Common myeloid progenitor, CD34-positive (primary cell): ENCODE measurements at regions not wholly inside any gene's neighbourhood (a gene's known extent, or its start where the extent isn't known, plus 50 kb on each side); places are given as distances from the start of the nearest gene placed in this dataset.

Experiments
- CTCF ChIA-PET: fragments of 350-600 bp; sonication (Branson Sonifier 250); formaldehyde crosslinking; loops from one replicate; lab custom pipeline; 2021; ENCODE audit warnings: antibody characterized with exemption; lab: Charles Lee
- POLR2A ChIA-PET: fragments of 350-600 bp; sonication (Branson Sonifier 250); formaldehyde crosslinking; loops from one replicate; lab custom pipeline; 2021; ENCODE audit warnings: antibody characterized with exemption; lab: Charles Lee
- DNase-seq, 3 donors: peaks; one replicate each; pipeline versions ENCODE4 v3.0.0 to v3.0.0-alpha.2; 2013
- H3K27ac ChIP-seq, 2 experiments: 1 replicate in 1 of 2; 2 replicates in 1 of 2; pipeline ENCODE4 v1.7.0; 2013; ENCODE audit warnings: inconsistent platforms in 2 of 2, low read length in 2 of 2, mild to moderate bottlenecking in 2 of 2, low read depth in 1 of 2, moderate library complexity in 1 of 2; ENCODE audit not compliant: severe bottlenecking in 2 of 2, insufficient read depth in 1 of 2, poor library complexity in 1 of 2
- H3K27me3 ChIP-seq, 5 experiments: replicated peaks in 2 of 5; 1 replicate in 3 of 5; 2 replicates in 2 of 5; pipeline versions ENCODE4 v1.6.1 to v1.7.0; 2013; ENCODE audit warnings: low read length in 4 of 5, mild to moderate bottlenecking in 2 of 5, moderate library complexity in 2 of 5, inconsistent platforms in 1 of 5; ENCODE audit not compliant: insufficient read depth in 5 of 5, control insufficient read depth in 4 of 5
- H3K36me3 ChIP-seq, 4 experiments: 1 replicate in 2 of 4; 2 replicates in 2 of 4; pipeline versions ENCODE4 v1.6.1 to v1.7.0; 2013; ENCODE audit warnings: low read length in 3 of 4, control low read depth in 1 of 4, mild to moderate bottlenecking in 1 of 4; ENCODE audit not compliant: control insufficient read depth in 4 of 4, insufficient read depth in 4 of 4
- H3K4me1 ChIP-seq, 4 experiments: 1 replicate in 3 of 4; 2 replicates in 1 of 4; pipeline versions ENCODE4 v1.6.1 to v1.7.1; 2013; ENCODE audit warnings: low read length in 3 of 4, mild to moderate bottlenecking in 3 of 4, control low read depth in 1 of 4, inconsistent platforms in 1 of 4, moderate library complexity in 1 of 4; ENCODE audit not compliant: control insufficient read depth in 4 of 4, insufficient read depth in 4 of 4; ENCODE audit errors: control extremely low read depth in 1 of 4
- H3K4me3 ChIP-seq, 7 experiments: 1 replicate in 4 of 7; 2 replicates in 3 of 7; pipeline versions ENCODE4 v1.5.1 to v1.7.0; 2013; ENCODE audit warnings: mild to moderate bottlenecking in 7 of 7, low read length in 6 of 7, moderate library complexity in 6 of 7, inconsistent platforms in 2 of 7, low read depth in 2 of 7, control low read depth in 1 of 7; ENCODE audit not compliant: insufficient read depth in 4 of 7, control insufficient read depth in 1 of 7; ENCODE audit errors: extremely low read depth in 1 of 7
- H3K9me3 ChIP-seq, 5 experiments: 1 replicate in 4 of 5; 2 replicates in 1 of 5; pipeline versions ENCODE4 v1.6.1 to v1.7.1; 2013; ENCODE audit warnings: low read length in 4 of 5, mild to moderate bottlenecking in 2 of 5, inconsistent platforms in 1 of 5, low read depth in 1 of 5, moderate library complexity in 1 of 5; ENCODE audit not compliant: control insufficient read depth in 4 of 5, insufficient read depth in 2 of 5; ENCODE audit errors: control extremely low read depth in 1 of 5
- WGBS: methylation state at CpG from one replicate; pipeline ENCODE4 v1.1.5; 2013; ENCODE audit not compliant: insufficient coverage; 5-methylcytosine and 5-hydroxymethylcytosine counted together

- ChIA-PET POLR2A (no interaction called here), CTCF (interaction anchor here (0.6 kb wide), 1 partner anchor 984 kb away, joined by 3 read pairs; no protein-coding TSS in a partner anchor)
- Histone ChIP-seq H3K27ac (no peak overlapping the region), H3K4me3 (no peak overlapping the region), H3K4me1 (no peaks in the 10 kb centered on the region), H3K9me3 (no peaks in the 10 kb centered on the region), H3K36me3 (no peaks in the 10 kb centered on the region), H3K27me3 (peaks cover 0 to 4% (median 0%) of the 10 kb centered on the region in 5 experiments)
- no peak for DNase-seq
- 100% methylated on average over 2 of the region's 3 CpGs for WGBS
Measured at GRCh38 chr9:14031810-14032209, 282.1 kb downstream of the NFIB start.

DNA sequence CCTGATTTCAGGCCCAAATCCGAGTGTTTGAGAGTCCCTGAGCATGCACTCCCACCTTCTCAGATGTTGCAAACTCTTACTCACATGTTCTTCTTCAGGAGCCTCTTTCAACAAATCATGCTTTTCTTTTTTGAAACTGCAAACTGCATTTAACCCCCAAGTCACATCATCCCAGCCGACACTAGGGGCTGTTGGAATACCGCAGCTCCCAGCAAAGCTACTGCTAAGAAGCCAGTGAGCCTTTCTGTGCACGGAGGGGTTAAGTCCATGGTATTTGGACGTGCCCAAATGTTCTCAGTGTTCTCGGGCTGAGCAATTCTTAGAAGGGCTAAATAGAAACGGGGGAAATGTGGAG lies 282.9 kb downstream of the NFIB start:
- POLR2A ChIA-PET = no interaction called here
- no peak for DNase-seq
- no peaks in the 10 kb centered on the region for H3K9me3 ChIP-seq
- H3K27ac ChIP-seq = no peak overlapping the region
- H3K4me3 ChIP-seq = no peak overlapping the region
- CTCF ChIA-PET = no interaction called here
- H3K4me1 ChIP-seq = no peaks in the 10 kb centered on the region
- 91% methylated on average over 7 of the region's 7 CpGs for WGBS
- peaks cover 0 to 4% (median 2%) of the 10 kb centered on the region in 5 experiments for H3K27me3 ChIP-seq
- H3K36me3 ChIP-seq = no peaks in the 10 kb centered on the region

GRCh38 chr9:14030375-14031059 lies 283.4 kb downstream of the NFIB start:
- ChIA-PET POLR2A (no interaction called here), CTCF (no interaction called here)
- WGBS = 88% methylated on average over 2 of the region's 7 CpGs
- no peaks in the 10 kb centered on the region for H3K4me1 ChIP-seq
- no peak overlapping the region for H3K27ac ChIP-seq
- DNase-seq = no peak
- H3K4me3 ChIP-seq = no peak overlapping the region
- H3K9me3 ChIP-seq = no peaks in the 10 kb centered on the region
- no peaks in the 10 kb centered on the region for H3K36me3 ChIP-seq
- H3K27me3 ChIP-seq = peaks cover 0 to 4% (median 2%) of the 10 kb centered on the region in 5 experiments

DNA sequence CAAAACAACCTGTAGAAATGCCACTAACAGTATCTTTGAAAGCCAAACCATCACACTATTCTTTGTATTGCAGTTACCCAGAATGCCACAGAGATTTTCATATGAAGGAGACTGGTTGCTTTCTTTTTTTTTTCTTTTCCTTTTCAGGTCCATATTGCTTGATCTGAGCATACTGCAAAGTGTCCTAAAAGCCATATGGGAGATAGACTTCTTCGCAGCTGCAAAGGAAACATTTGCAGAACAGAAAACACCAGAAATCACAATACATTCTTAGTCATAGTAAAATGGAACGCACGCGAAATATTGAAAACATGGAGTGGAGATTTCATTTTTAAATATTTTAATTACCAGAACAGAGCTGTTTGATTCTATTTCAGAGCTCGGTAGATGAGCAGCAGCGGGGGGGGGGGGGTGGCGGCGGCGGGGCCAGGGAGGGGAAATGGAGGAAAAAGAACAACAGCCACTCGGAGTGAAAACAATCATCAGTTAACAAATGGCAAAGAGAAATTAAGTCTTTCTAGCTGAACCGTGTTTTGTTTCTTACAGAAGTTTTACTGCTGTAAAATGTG lies 284.1 kb downstream of the NFIB start:
- Histone ChIP-seq H3K27me3 (peaks cover 0 to 4% (median 2%) of the 10 kb centered on the region in 5 experiments), H3K27ac (no peak overlapping the region), H3K4me3 (no peak overlapping the region), H3K4me1 (no peaks in the 10 kb centered on the region), H3K9me3 (no peaks in the 10 kb centered on the region), H3K36me3 (no peaks in the 10 kb centered on the region)
- no peak for DNase-seq
- ChIA-PET POLR2A (no interaction called here), CTCF (no interaction called here)
- 97% methylated on average over 3 of the region's 11 CpGs for WGBS

GRCh38 chr9:14027116-14027800 lies 286.7 kb downstream of the NFIB start:
- POLR2A ChIA-PET = no interaction called here
- no peak for DNase-seq
- 38% methylated on average over 2 of the region's 4 CpGs for WGBS

DNA sequence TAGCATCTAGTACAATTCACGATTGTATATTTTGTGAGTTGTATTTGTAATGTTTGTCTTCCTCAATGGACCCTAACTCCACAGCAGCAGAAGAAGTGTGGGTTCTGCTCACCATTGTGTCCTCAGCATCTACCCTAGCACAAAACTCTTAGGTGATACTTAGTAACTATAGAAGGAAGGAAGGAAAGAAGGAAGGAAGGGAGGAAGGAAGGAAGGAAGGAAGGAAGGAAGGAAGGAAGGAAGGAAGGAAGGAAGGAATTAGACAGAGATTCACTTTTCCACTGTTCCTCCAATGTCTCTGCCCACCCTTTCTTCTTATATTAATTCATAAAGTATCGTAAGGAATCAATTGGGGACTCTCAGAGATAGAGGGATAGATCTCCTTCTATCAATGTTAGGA lies 288.2 kb downstream of the NFIB start:
- Histone ChIP-seq H3K9me3 (no peaks in the 10 kb centered on the region), H3K4me3 (no peak overlapping the region), H3K27ac (no peak overlapping the region), H3K4me1 (no peaks in the 10 kb centered on the region), H3K36me3 (no peaks in the 10 kb centered on the region), H3K27me3 (peaks cover 0 to 3% (median 2%) of the 10 kb centered on the region in 5 experiments)
- no peak for DNase-seq
- ChIA-PET POLR2A (no interaction called here), CTCF (no interaction called here)
- no CpG with 5 or more reads among the region's 2 CpGs for WGBS

More at GRCh38 chr9:14027116-14027800, 286.7 kb downstream of the NFIB start:
- Histone ChIP-seq H3K36me3 (no peaks in the 10 kb centered on the region), H3K9me3 (no peaks in the 10 kb centered on the region), H3K27me3 (peaks cover 0 to 3% (median 2%) of the 10 kb centered on the region in 5 experiments), H3K4me3 (no peak overlapping the region), H3K4me1 (no peaks in the 10 kb centered on the region), H3K27ac (no peak overlapping the region)
- CTCF ChIA-PET = interaction anchor here (1.3 kb wide), 1 partner anchor 15 kb away, joined by 5 read pairs; no protein-coding TSS in a partner anchor

DNA sequence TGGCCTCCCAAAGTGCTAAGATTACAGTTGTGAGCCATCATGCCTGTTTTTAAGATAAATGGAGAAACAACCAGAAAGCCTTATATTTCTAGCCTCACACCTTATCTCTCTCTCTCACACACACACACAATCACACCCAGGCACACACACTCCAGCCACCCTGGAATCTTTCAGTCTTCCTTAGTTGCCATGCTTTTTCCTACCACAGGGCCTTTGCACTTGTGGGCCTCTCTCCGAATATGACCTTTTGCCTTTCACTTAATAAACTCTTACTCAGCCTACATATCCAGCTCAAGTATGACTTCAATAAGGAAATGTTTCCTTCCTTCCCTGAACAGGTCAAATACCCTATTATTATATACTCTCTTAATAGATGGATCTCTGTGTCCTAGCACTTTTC lies 290.7 kb downstream of the NFIB start:
- no peaks in the 10 kb centered on the region for H3K9me3 ChIP-seq
- no peak for DNase-seq
- peaks cover 0 to 14% (median 3%) of the 10 kb centered on the region in 5 experiments for H3K27me3 ChIP-seq
- no peak overlapping the region for H3K4me3 ChIP-seq
- POLR2A ChIA-PET = interaction anchor here (0.6 kb wide), 1 partner anchor 62 kb away, joined by 6 read pairs; no protein-coding TSS in a partner anchor
- no peaks in the 10 kb centered on the region for H3K36me3 ChIP-seq
- WGBS = 100% methylated on average over 1 of the region's 1 CpG
- CTCF ChIA-PET = no interaction called here
- H3K27ac ChIP-seq = no peak overlapping the region
- H3K4me1 ChIP-seq = no peaks in the 10 kb centered on the region
